Naive B cell (primary cell): ENCODE measurements at regions not wholly inside any gene's neighbourhood (a gene's known extent, or its start where the extent isn't known, plus 50 kb on each side); places are given as distances from the start of the nearest gene placed in this dataset.
"Not testable (repeated sequence)": the region's sequence is repeated elsewhere in the genome, so short reads cannot be mapped to it uniquely, and the experiment has no call there.

Experiments
- ATAC-seq, 2 donors: fragments of 150-1000 bp; cut with Tn5 transposase; 2 replicates each; pipeline ENCODE4 v1.10.0; 2021; ENCODE audit warnings: low read depth in 2 of 2, mild to moderate bottlenecking in 2 of 2, moderate library complexity in 2 of 2
- DNase-seq: peaks from one replicate; pipeline ENCODE4 v3.0.0; 2022
- H3K27ac Mint-ChIP-seq, 6 donors: one replicate each; pipeline ENCODE4 v1.8.0; 2020 to 2022; ENCODE audit warnings: mild to moderate bottlenecking in 6 of 6, mixed read lengths in 6 of 6, moderate library complexity in 5 of 6, inconsistent platforms in 2 of 6
- H3K27me3 Mint-ChIP-seq, 3 donors: one replicate each; pipeline ENCODE4 v1.8.0; 2021 to 2022; ENCODE audit warnings: mixed read lengths in 3 of 3, mild to moderate bottlenecking in 1 of 3
- H3K36me3 Mint-ChIP-seq, 2 donors: one replicate each; pipeline ENCODE4 v1.8.0; 2020 to 2022; ENCODE audit warnings: mixed read lengths in 2 of 2, inconsistent platforms in 1 of 2, mild to moderate bottlenecking in 1 of 2
- H3K4me1 Mint-ChIP-seq, 3 donors: one replicate each; pipeline ENCODE4 v1.8.0; 2020 to 2022; ENCODE audit warnings: mixed read lengths in 3 of 3, inconsistent platforms in 1 of 3, mild to moderate bottlenecking in 1 of 3, moderate library complexity in 1 of 3
- H3K4me3 Mint-ChIP-seq, 8 donors: one replicate each; pipeline ENCODE4 v1.8.0; 2020 to 2022; ENCODE audit warnings: mild to moderate bottlenecking in 8 of 8, mixed read lengths in 8 of 8, moderate library complexity in 8 of 8, inconsistent platforms in 2 of 8
- H3K9me3 Mint-ChIP-seq, 7 donors: one replicate each; pipeline ENCODE4 v1.8.0; 2020 to 2022; ENCODE audit warnings: mixed read lengths in 7 of 7, mild to moderate bottlenecking in 5 of 7, inconsistent platforms in 2 of 7, moderate library complexity in 1 of 7

DNA sequence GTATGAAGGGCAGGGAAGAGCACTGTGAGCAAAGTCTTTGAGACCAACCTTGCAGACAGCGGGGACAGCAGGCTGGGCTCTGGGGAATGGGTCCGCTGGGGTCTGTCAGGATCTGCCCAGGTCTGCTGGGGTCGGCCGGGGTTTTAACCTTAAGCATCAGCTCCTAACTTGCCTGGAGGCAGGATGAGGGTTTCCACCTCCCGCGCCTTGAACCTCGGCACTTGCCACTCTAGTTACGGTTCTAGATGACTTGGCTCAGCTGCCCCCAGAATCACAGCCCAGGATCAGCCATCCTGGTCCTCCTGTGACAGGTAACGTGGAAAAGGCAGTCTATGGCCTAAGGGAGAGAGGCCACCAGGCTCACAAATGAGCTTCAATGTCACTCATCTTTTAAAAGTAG lies 50.4 kb upstream of the CACUL1 start:
- peaks cover 4 to 30% (median 7%) of the 10 kb centered on the region in 3 donors for H3K27me3 Mint-ChIP-seq
- DNase-seq, result no peak
- ATAC-seq, result no peak

GRCh38 chr10:118807512-118808305 lies 52.9 kb upstream of the CACUL1 start:
- no peaks in the 10 kb centered on the region for H3K9me3 Mint-ChIP-seq
- no peak for ATAC-seq
- no peaks in the 10 kb centered on the region for H3K4me1 Mint-ChIP-seq
- H3K27me3 Mint-ChIP-seq, result peaks cover 4 to 18% (median 7%) of the 10 kb centered on the region in 3 donors
- H3K4me3 Mint-ChIP-seq, result no peak overlapping the region
- H3K27ac Mint-ChIP-seq, result no peak overlapping the region
- no peaks in the 10 kb centered on the region for H3K36me3 Mint-ChIP-seq
- DNase-seq, result no peak

More for the DNA sequence above, 50.4 kb upstream of the CACUL1 start:
- H3K27ac Mint-ChIP-seq, result no peak overlapping the region
- no peak overlapping the region for H3K4me3 Mint-ChIP-seq
- H3K4me1 Mint-ChIP-seq, result no peaks in the 10 kb centered on the region
- H3K9me3 Mint-ChIP-seq, result no peaks in the 10 kb centered on the region
- H3K36me3 Mint-ChIP-seq, result no peaks in the 10 kb centered on the region

DNA sequence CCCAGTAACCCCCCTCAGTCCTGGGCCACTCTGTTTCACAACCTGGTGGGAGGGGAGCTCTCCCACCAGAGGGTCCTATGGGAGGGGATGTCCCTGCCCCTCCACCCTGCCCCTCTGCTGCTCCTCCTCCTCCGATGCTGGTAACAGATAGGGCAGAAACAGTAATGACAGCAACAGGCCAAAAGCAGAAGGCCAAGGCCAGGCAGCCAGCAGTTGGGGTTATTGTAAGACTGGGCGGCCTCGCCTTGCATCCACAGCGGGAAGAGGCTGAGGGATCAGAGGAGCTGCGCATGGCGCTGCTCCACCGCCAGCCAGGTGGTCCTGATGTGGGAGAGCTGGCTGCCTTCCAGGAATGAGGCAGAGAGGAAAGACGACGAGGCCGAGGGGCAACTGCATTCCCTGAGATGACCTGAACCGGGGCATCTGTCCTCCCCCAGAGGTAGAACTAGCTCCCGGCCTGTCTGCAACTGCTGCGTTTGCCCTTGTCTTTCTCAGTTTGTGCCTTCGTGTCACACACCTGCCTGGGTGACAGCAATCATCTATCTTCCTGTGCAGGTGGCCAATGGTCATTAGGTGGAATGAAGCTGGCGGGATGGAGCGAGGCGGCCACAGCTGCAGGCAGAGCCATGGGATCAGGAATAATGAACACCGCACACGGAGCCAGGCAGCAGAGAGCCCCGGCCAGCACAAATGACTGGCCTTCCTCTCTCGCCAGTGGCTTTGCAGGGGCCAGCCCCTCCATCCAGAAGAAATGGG lies 54.0 kb upstream of the CACUL1 start:
- peaks cover 0 to 2% of the 10 kb centered on the region in 2 donors for H3K36me3 Mint-ChIP-seq
- no peaks in the 10 kb centered on the region for H3K4me1 Mint-ChIP-seq
- no peak overlapping the region for H3K4me3 Mint-ChIP-seq
- H3K27me3 Mint-ChIP-seq, result peaks cover 4 to 27% (median 7%) of the 10 kb centered on the region in 3 donors
- no peak for DNase-seq
- peak overlapping the region in 1 of 6 donors; percentile 28 for H3K27ac Mint-ChIP-seq
- no peaks in the 10 kb centered on the region for H3K9me3 Mint-ChIP-seq
- ATAC-seq, result no peak

GRCh38 chr10:118809357-118810220 lies 54.8 kb upstream of the CACUL1 start:
- Mint-ChIP-seq H3K27me3 (peaks cover 4 to 27% (median 12%) of the 10 kb centered on the region in 3 donors), H3K4me1 (no peaks in the 10 kb centered on the region), H3K27ac (no peak overlapping the region), H3K4me3 (no peak overlapping the region), H3K9me3 (no peaks in the 10 kb centered on the region), H3K36me3 (peaks cover 0 to 6% of the 10 kb centered on the region in 2 donors)
- DNase-seq (no peak), ATAC-seq (no peak)

- Mint-ChIP-seq H3K4me3 (no peak overlapping the region), H3K36me3 (peaks cover 0 to 6% of the 10 kb centered on the region in 2 donors), H3K9me3 (no peaks in the 10 kb centered on the region), H3K27ac (no peak overlapping the region), H3K27me3 (peaks cover 4 to 24% (median 12%) of the 10 kb centered on the region in 3 donors), H3K4me1 (no peaks in the 10 kb centered on the region)
- ATAC-seq, result no peak
- DNase-seq, result no peak
Observed at GRCh38 chr10:118810796-118811505, 56.2 kb upstream of the CACUL1 start.

DNA sequence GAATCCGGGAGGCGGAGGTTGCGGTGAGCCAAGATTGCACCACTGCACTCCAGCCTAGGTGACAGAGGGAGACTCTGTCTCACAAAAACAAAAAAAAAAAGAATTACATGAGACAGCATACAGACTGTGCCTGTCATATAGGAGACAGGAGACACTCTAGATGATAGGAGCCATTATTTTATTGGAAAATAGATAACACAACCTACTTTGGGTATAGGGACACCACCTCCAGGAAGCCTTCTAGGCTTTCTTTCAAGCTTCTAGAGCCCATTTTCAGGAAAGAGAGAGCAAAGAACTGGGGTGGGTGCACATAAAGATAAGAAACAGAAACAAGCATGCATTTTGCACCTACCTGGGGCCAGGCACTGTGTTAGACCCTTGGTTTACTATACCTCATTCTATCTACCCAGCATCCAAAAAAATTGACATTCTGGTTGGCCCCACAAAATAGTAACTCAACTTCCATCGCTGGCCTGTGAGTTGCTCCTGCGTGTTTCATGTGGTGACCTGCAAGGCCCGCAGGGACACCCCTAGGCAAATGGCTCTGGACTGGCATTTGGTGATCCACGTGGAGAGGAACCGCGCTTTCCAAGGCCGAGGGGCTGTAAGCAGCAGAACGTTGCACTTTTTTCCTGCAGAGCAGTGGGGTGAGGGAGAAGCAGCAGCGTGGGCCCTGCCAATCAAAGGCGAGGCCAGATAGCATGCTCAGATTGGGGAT lies 57.1 kb upstream of the CACUL1 start:
- H3K27ac Mint-ChIP-seq, result no peak overlapping the region
- H3K9me3 Mint-ChIP-seq, result no peaks in the 10 kb centered on the region
- H3K4me1 Mint-ChIP-seq, result no peaks in the 10 kb centered on the region
- peaks cover 5 to 24% (median 12%) of the 10 kb centered on the region in 3 donors for H3K27me3 Mint-ChIP-seq
- DNase-seq (no peak), ATAC-seq (no peak)
- peaks cover 0 to 6% of the 10 kb centered on the region in 2 donors for H3K36me3 Mint-ChIP-seq
- H3K4me3 Mint-ChIP-seq, result no peak overlapping the region

- H3K4me1 Mint-ChIP-seq, result no peaks in the 10 kb centered on the region
- no peak overlapping the region for H3K4me3 Mint-ChIP-seq
- H3K36me3 Mint-ChIP-seq, result peaks cover 0 to 6% of the 10 kb centered on the region in 2 donors
- ATAC-seq (no peak), DNase-seq (no peak)
- peaks cover 4 to 26% (median 12%) of the 10 kb centered on the region in 3 donors for H3K27me3 Mint-ChIP-seq
- no peak overlapping the region for H3K27ac Mint-ChIP-seq
- H3K9me3 Mint-ChIP-seq, result no peaks in the 10 kb centered on the region
Observed at GRCh38 chr10:118812393-118812740, 57.6 kb upstream of the CACUL1 start.

DNA sequence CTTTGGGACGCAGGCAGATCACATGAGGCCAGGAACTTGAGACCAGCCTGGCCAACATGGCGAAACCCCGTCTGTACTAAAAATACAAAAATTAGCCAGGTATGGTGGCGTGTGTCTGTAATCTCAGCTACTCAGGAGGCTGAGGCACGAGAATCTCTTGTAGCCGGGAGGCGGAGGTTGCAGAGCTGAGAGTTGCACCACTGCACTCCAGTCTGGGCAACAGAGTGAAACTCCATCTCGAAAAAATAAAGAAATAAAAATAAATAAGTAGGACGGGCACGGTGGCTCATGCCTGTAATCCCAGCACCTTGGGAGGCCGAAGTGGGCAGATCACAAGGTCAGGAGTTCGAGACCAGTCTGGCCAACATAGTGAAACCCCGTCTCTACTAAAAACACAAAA lies 58.2 kb upstream of the CACUL1 start:
- not testable (repeated sequence) for H3K9me3 Mint-ChIP-seq, DNase-seq, ATAC-seq, H3K36me3 Mint-ChIP-seq, H3K4me1 Mint-ChIP-seq, H3K4me3 Mint-ChIP-seq
- Mint-ChIP-seq H3K27me3 (peaks cover 4 to 32% (median 12%) of the 10 kb centered on the region in 3 donors), H3K27ac (peak overlapping the region in 1 of 6 donors; percentile 78)

DNA sequence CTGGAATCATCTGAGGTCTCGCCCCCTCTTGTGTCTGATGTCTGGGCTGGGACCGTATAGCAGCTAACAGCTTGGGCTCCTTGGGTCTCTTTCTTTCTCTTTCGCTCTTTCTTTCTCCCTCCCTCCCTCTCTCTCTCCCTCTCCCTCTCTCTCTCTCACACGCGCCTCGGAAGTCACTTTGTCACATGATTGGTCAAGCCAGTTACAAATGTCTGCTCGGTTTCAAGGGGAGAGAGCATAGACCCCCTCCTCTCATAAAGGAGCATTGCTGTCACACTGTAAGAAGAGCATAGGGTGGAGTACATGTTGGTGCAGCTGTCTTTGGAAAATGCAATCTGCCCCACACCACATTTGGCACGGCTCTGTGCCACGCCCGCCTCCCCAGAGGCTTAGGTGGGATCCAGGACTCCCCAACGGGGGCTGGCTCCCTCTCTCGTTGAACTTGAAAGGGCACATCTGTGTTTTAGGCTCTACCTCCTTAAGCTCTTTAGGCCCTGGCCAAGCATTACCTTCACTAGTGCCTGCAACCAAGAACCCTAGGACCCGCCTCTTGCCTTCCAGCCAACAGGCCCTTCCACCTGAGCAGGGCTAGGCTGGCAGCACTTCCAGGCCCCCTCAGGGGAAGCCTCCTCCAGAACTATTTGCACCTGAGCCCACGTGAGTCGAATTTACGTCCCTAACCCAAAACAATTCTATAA lies 61.9 kb upstream of the CACUL1 start:
- peaks cover 4 to 35% (median 6%) of the 10 kb centered on the region in 3 donors for H3K27me3 Mint-ChIP-seq
- H3K36me3 Mint-ChIP-seq, result peaks cover 0 to 6% of the 10 kb centered on the region in 2 donors
- no peak overlapping the region for H3K27ac Mint-ChIP-seq
- ATAC-seq, result no peak
- no peak for DNase-seq
- peak overlapping the region in 1 of 8 donors; percentile 5 for H3K4me3 Mint-ChIP-seq
- no peaks in the 10 kb centered on the region for H3K4me1 Mint-ChIP-seq
- peaks cover 0 to 3% (median 0%) of the 10 kb centered on the region in 7 donors for H3K9me3 Mint-ChIP-seq

GRCh38 chr10:118817328-118818068 lies 62.7 kb upstream of the CACUL1 start:
- peak overlapping the region in 1 of 8 donors; percentile 43 for H3K4me3 Mint-ChIP-seq
- no peaks in the 10 kb centered on the region for H3K4me1 Mint-ChIP-seq
- DNase-seq (no peak), ATAC-seq (no peak)
- peaks cover 0 to 6% of the 10 kb centered on the region in 2 donors for H3K36me3 Mint-ChIP-seq
- peaks cover 4 to 34% (median 6%) of the 10 kb centered on the region in 3 donors for H3K27me3 Mint-ChIP-seq
- H3K27ac Mint-ChIP-seq, result peak overlapping the region in 1 of 6 donors; percentile 5
- peaks cover 0 to 3% (median 0%) of the 10 kb centered on the region in 7 donors for H3K9me3 Mint-ChIP-seq

GRCh38 chr10:118818621-118819221 lies 64.0 kb upstream of the CACUL1 start:
- Mint-ChIP-seq H3K4me3 (no peak overlapping the region), H3K4me1 (no peaks in the 10 kb centered on the region), H3K36me3 (peaks cover 0 to 4% of the 10 kb centered on the region in 2 donors), H3K27me3 (peaks cover 4 to 23% (median 6%) of the 10 kb centered on the region in 3 donors), H3K9me3 (peaks cover 0 to 3% (median 0%) of the 10 kb centered on the region in 7 donors), H3K27ac (no peak overlapping the region)
- ATAC-seq (no peak), DNase-seq (no peak)
